ENCODE measurements at regions not wholly inside any gene's neighbourhood (a gene's known extent, or its start where the extent isn't known, plus 50 kb on each side); places are given as distances from the start of the nearest gene placed in this dataset.

DNA sequence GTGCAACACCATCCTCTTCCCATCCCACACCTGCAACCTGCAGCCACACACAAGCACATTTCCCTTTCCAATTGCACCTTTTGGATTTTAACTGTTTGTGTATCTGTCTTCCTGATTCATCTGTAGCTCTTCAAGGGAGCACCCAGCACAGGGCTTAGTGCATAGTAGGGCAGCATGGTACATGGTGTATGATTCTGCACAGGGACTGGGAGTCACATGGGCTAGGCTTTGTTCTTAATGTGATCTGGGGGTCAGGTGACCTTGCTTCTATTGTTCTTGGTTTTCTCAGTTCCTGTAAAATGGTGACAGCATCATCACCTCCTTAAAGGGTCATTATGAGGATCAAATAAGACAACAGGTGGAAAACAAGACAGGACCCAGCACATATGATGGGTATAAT, 419.3 kb downstream of the MATN1 start:
- TF ChIP-seq, protein P1, sequence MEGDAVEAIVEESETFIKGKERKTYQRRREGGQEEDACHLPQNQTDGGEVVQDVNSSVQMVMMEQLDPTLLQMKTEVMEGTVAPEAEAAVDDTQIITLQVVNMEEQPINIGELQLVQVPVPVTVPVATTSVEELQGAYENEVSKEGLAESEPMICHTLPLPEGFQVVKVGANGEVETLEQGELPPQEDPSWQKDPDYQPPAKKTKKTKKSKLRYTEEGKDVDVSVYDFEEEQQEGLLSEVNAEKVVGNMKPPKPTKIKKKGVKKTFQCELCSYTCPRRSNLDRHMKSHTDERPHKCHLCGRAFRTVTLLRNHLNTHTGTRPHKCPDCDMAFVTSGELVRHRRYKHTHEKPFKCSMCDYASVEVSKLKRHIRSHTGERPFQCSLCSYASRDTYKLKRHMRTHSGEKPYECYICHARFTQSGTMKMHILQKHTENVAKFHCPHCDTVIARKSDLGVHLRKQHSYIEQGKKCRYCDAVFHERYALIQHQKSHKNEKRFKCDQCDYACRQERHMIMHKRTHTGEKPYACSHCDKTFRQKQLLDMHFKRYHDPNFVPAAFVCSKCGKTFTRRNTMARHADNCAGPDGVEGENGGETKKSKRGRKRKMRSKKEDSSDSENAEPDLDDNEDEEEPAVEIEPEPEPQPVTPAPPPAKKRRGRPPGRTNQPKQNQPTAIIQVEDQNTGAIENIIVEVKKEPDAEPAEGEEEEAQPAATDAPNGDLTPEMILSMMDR (IDR thresholded peaks at IDR 0.05): no peak
- intact Hi-C loops (cut with DNase I, micrococcal nuclease): no loop called here
- no peaks in the 10 kb centered on the region for H3K36me3 ChIP-seq (ENCODE audit: low read depth)
- no peak for DNase-seq
- H3K9me3 ChIP-seq: no peaks in the 10 kb centered on the region
- no peak for ATAC-seq
- no peak overlapping the region for H3K4me3 ChIP-seq
- no peaks in the 10 kb centered on the region for H3K4me1 ChIP-seq (ENCODE audit: low read depth)

DNA sequence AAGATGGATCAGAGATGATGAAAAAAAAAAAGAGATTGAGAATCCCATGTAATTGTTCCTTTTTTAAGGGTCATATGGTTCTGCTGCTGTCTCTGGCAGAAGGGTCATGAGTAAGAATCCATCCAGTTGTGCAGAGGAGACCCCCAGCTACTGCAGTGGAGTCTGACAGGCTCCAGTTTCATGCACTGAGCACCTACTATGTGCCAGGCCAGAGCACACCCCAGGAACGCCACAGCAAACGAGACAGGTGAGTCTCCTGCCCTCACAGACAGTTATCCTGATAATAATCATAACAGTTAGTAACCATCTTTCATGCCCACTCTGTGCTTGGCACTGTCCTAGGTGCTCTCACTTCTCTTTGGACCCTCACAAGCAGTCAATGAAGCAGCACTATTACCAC, 420.0 kb downstream of the MATN1 start:
- H3K4me1 ChIP-seq (ENCODE audit: low read depth): no peaks in the 10 kb centered on the region
- H3K9me3 ChIP-seq: no peaks in the 10 kb centered on the region
- DNase-seq (no peak), ATAC-seq (no peak)
- H3K4me3 ChIP-seq: no peak overlapping the region
- intact Hi-C loops (cut with DNase I, micrococcal nuclease): no loop called here
- TF ChIP-seq, protein P1 (IDR thresholded peaks at IDR 0.05): no peak
- H3K36me3 ChIP-seq (ENCODE audit: low read depth): no peaks in the 10 kb centered on the region

DNA sequence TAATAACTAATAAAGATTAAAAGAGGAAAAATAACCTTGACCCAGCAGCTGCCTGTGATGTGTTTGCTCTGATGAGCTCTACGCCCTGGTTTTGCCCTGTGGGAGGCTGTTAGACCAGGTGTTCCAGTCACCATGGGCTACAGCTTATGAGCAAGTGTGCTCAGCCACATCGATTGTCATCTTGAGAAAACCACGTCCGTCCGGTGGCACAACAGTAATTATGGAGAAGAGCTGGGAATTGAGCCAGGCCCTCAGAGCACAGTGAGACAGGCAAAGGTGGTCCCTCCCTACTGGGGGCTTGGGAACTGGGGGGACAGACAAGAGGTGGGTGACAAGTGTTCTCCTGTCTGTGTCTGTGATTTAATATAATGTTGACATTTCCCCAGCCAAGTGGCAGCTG, 420.5 kb downstream of the MATN1 start:
- intact Hi-C loops (cut with DNase I, micrococcal nuclease): no loop called here
- Histone ChIP-seq H3K36me3 (ENCODE audit: low read depth) (no peaks in the 10 kb centered on the region), H3K4me1 (ENCODE audit: low read depth) (no peaks in the 10 kb centered on the region), H3K9me3 (no peaks in the 10 kb centered on the region), H3K4me3 (no peak overlapping the region)
- TF ChIP-seq, protein P1 (IDR thresholded peaks at IDR 0.05): no peak
- DNase-seq (no peak), ATAC-seq (no peak)

DNA sequence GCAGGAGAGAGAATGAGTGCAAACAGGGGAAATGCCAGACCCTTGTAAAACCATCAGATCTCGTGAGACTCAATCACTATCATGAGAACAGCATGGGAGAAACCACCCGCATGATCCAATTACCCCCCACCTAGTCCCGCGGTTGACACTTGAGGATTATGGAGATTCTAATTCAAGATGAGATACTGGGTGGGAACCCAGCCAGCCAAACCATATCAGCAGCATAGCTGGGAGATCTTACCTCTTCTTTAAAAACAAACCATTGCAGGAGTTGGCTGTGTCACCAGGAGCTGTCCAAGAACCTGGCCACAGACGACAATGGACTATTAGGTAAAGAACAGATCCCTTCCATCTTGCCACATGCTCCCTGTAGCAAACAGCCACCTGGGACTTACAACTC, 422.7 kb downstream of the MATN1 start:
- TF ChIP-seq, protein P1 (IDR thresholded peaks at IDR 0.05): no peak
- H3K36me3 ChIP-seq (ENCODE audit: low read depth): no peaks in the 10 kb centered on the region
- no peak for ATAC-seq

DNA sequence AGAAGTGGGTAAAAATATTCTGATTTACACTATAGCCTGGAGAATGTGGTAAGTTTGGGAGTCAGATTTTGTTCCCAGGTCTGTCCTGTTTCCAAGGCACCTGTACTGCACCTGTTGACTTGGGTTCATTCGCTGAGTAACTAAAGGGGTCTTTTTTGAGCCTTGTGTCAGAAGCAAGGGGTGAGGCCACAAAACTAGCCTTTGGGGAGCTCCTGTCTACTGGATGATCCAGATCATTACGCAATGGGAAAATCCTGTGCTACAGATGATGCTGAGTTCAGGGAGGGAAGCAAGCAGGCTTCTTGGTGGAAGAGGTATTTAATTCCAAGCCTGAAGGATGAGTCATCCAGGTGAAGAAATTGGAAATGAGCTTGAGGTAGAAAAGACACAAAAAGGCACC, 424.0 kb downstream of the MATN1 start:
- TF ChIP-seq, protein P1 (IDR thresholded peaks at IDR 0.05): no peak
- no peak for DNase-seq

More for the DNA sequence above, 422.7 kb downstream of the MATN1 start:
- H3K9me3 ChIP-seq: no peaks in the 10 kb centered on the region
- no peak overlapping the region for H3K4me3 ChIP-seq
- H3K4me1 ChIP-seq (ENCODE audit: low read depth): no peaks in the 10 kb centered on the region
- intact Hi-C loops (cut with DNase I, micrococcal nuclease): no loop called here
- DNase-seq: no peak

DNA sequence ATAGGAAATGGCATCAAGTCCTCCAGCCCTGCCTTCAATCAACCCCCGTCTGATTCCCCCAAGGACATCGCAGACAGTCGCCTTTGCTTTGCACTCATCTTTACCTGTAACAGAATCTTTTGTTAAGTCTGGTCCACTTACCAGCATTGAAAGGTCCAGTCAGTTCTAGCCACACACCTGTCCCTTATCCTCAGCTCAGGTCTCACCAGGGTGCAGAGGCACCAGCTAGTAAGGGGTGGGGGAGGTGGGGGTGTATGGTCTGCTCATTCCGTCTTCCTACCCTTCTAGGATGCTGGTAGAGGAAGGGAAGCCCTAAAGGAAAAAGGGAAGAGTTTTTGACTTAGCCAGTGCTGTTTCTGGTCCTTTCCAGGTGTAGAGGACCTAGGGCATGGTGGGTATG, 427.7 kb downstream of the MATN1 start:
- ATAC-seq: no peak
- DNase-seq: no peak
- TF ChIP-seq, protein P1 (IDR thresholded peaks at IDR 0.05): no peak
- no peaks in the 10 kb centered on the region for H3K36me3 ChIP-seq (ENCODE audit: low read depth)
- no peaks in the 10 kb centered on the region for H3K9me3 ChIP-seq
- intact Hi-C loops (cut with DNase I, micrococcal nuclease): no loop called here
- H3K4me3 ChIP-seq: no peak overlapping the region
- H3K4me1 ChIP-seq (ENCODE audit: low read depth): no peaks in the 10 kb centered on the region

More for the DNA sequence above, 424.0 kb downstream of the MATN1 start:
- Histone ChIP-seq H3K4me3 (no peak overlapping the region), H3K36me3 (ENCODE audit: low read depth) (no peaks in the 10 kb centered on the region), H3K9me3 (no peaks in the 10 kb centered on the region), H3K4me1 (ENCODE audit: low read depth) (no peaks in the 10 kb centered on the region)
- intact Hi-C loops (cut with DNase I, micrococcal nuclease): no loop called here
- ATAC-seq: no peak

Measured in mucosa of descending colon (tissue), 3 donors.